ENCODE measurements at regions not wholly inside any gene's neighbourhood (a gene's known extent, or its start where the extent isn't known, plus 50 kb on each side); places are given as distances from the start of the nearest gene placed in this dataset.

GRCh38 chr4:159736411-159736810 is 633.5 kb downstream of the RAPGEF2 start:
- H3K27ac Mint-ChIP-seq = no peak overlapping the region
- H3K79me2 ChIP-seq (ENCODE audit: control insufficient read depth, insufficient read depth, low read length) = no peaks in the 10 kb centered on the region
- H3K27ac ChIP-seq (ENCODE audit: low read length in 2 of 2) = no peak overlapping the region
- H3K27me3 Mint-ChIP-seq = no peaks in the 10 kb centered on the region
- H3K9ac ChIP-seq (ENCODE audit: low read length) = no peak overlapping the region
- no peak overlapping the region for H3K4me3 Mint-ChIP-seq
- no peaks in the 10 kb centered on the region for H3K36me3 ChIP-seq (replicated peaks in 1 of 2; ENCODE audit: control extremely low read depth in 1 of 2, control insufficient read depth in 1 of 2, extremely low read depth in 1 of 2, insufficient read depth in 2 of 2, low read length in 1 of 2)
- POLR2A ChIA-PET = no interaction called here
- no peak overlapping the region for H2AFZ ChIP-seq (ENCODE audit: insufficient read depth, low read depth, low read length, poor library complexity, severe bottlenecking)
- H3K4me3 ChIP-seq (ENCODE audit: control extremely low read depth in 1 of 5, extremely low read depth in 1 of 5, insufficient read depth in 1 of 5, low read depth in 2 of 5, low read length in 4 of 5) = no peak overlapping the region
- no peak for ATAC-seq (ENCODE audit: low read depth)
- WGBS (ENCODE audit: insufficient coverage) = 80% methylated on average over 1 of the region's 7 CpGs
- no peaks in the 10 kb centered on the region for H3K9me3 Mint-ChIP-seq (ENCODE audit: insufficient read depth)
- H3K27me3 ChIP-seq (replicated peaks in 1 of 4; ENCODE audit: control extremely low read depth in 1 of 4, control insufficient read depth in 3 of 4, insufficient read depth in 4 of 4, low read length in 3 of 4) = no peaks in the 10 kb centered on the region
- H3K4me1 ChIP-seq (ENCODE audit: control insufficient read depth in 2 of 2, insufficient read depth in 2 of 2, low read length in 2 of 2) = no peaks in the 10 kb centered on the region
- intact Hi-C loops (cut with micrococcal nuclease) = no loop called here
- no peaks in the 10 kb centered on the region for H3K9me3 ChIP-seq (ENCODE audit: control extremely low read depth in 1 of 3, control insufficient read depth in 2 of 3, insufficient read depth in 1 of 3, low read length in 2 of 3)
- no peak overlapping the region for H3K4me2 ChIP-seq (replicated peaks; ENCODE audit: low read depth, low read length, poor library complexity, severe bottlenecking)
- no peak for DNase-seq
- no peak for TF ChIP-seq EZH2 (IDR thresholded peaks at IDR 0.05; ENCODE audit: borderline replicate concordance, insufficient read depth, low read depth, low read length, poor library complexity, severe bottlenecking)
- TF ChIP-seq, protein P1, sequence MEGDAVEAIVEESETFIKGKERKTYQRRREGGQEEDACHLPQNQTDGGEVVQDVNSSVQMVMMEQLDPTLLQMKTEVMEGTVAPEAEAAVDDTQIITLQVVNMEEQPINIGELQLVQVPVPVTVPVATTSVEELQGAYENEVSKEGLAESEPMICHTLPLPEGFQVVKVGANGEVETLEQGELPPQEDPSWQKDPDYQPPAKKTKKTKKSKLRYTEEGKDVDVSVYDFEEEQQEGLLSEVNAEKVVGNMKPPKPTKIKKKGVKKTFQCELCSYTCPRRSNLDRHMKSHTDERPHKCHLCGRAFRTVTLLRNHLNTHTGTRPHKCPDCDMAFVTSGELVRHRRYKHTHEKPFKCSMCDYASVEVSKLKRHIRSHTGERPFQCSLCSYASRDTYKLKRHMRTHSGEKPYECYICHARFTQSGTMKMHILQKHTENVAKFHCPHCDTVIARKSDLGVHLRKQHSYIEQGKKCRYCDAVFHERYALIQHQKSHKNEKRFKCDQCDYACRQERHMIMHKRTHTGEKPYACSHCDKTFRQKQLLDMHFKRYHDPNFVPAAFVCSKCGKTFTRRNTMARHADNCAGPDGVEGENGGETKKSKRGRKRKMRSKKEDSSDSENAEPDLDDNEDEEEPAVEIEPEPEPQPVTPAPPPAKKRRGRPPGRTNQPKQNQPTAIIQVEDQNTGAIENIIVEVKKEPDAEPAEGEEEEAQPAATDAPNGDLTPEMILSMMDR (IDR thresholded peaks at IDR 0.05) = no peak
- CTCF ChIA-PET = interaction anchor here (0.6 kb wide), 1 partner anchor 1801 kb away, joined by 4 read pairs; no protein-coding TSS in a partner anchor
- H3K4me1 Mint-ChIP-seq = no peaks in the 10 kb centered on the region
- no peaks in the 10 kb centered on the region for H4K20me1 ChIP-seq (ENCODE audit: control insufficient read depth, insufficient read depth, low read length, poor library complexity, severe bottlenecking)

GRCh38 chr4:159743971-159744370 is 641.1 kb downstream of the RAPGEF2 start:
- Mint-ChIP-seq H3K9me3 (ENCODE audit: insufficient read depth) (peaks cover 8% of the 10 kb centered on the region), H3K27ac (no peak overlapping the region), H3K27me3 (no peaks in the 10 kb centered on the region), H3K4me1 (no peaks in the 10 kb centered on the region), H3K4me3 (no peak overlapping the region)
- Histone ChIP-seq H3K9ac (ENCODE audit: low read length) (no peak overlapping the region), H3K4me1 (ENCODE audit: control insufficient read depth in 2 of 2, insufficient read depth in 2 of 2, low read length in 2 of 2) (no peaks in the 10 kb centered on the region), H3K9me3 (ENCODE audit: control extremely low read depth in 1 of 3, control insufficient read depth in 2 of 3, insufficient read depth in 1 of 3, low read length in 2 of 3) (no peaks in the 10 kb centered on the region), H3K4me2 (replicated peaks; ENCODE audit: low read depth, low read length, poor library complexity, severe bottlenecking) (no peak overlapping the region), H3K4me3 (ENCODE audit: control extremely low read depth in 1 of 5, extremely low read depth in 1 of 5, insufficient read depth in 1 of 5, low read depth in 2 of 5, low read length in 4 of 5) (no peak overlapping the region), H3K27me3 (replicated peaks in 1 of 4; ENCODE audit: control extremely low read depth in 1 of 4, control insufficient read depth in 3 of 4, insufficient read depth in 4 of 4, low read length in 3 of 4) (no peaks in the 10 kb centered on the region), H3K36me3 (replicated peaks in 1 of 2; ENCODE audit: control extremely low read depth in 1 of 2, control insufficient read depth in 1 of 2, extremely low read depth in 1 of 2, insufficient read depth in 2 of 2, low read length in 1 of 2) (no peaks in the 10 kb centered on the region), H4K20me1 (ENCODE audit: control insufficient read depth, insufficient read depth, low read length, poor library complexity, severe bottlenecking) (no peaks in the 10 kb centered on the region), H3K27ac (ENCODE audit: low read length in 2 of 2) (no peak overlapping the region), H3K79me2 (ENCODE audit: control insufficient read depth, insufficient read depth, low read length) (no peaks in the 10 kb centered on the region), H2AFZ (ENCODE audit: insufficient read depth, low read depth, low read length, poor library complexity, severe bottlenecking) (no peak overlapping the region)
- DNase-seq (no peak), ATAC-seq (ENCODE audit: low read depth) (no peak)
- ChIA-PET POLR2A (no interaction called here), CTCF (no interaction called here)
- TF ChIP-seq EZH2 (IDR thresholded peaks at IDR 0.05; ENCODE audit: borderline replicate concordance, insufficient read depth, low read depth, low read length, poor library complexity, severe bottlenecking) = no peak
- TF ChIP-seq, protein P1 (IDR thresholded peaks at IDR 0.05) = no peak
- intact Hi-C loops (cut with micrococcal nuclease) = no loop called here
- no CpG with 5 or more reads among the region's 2 CpGs for WGBS (ENCODE audit: insufficient coverage)

All from B cell (primary cell).